Spleen (tissue), 7 donors: ENCODE measurements at regions not wholly inside any gene's neighbourhood (a gene's known extent, or its start where the extent isn't known, plus 50 kb on each side); places are given as distances from the start of the nearest gene placed in this dataset.

ENCODE experiments used
- CTCF ChIP-seq, 11 experiments: fragments of 200-600 bp in 7 of 11; fragments of 450-650 bp in 4 of 11; sonication (generic) in 4 of 11; IDR thresholded peaks in 8 of 11; conservative IDR thresholded peaks in 3 of 11; 1 replicate in 7 of 11; 2 replicates in 4 of 11; pipeline versions ENCODE4 v1.4.0 to v1.8.0; 2016 to 2021; ENCODE audit warnings: antibody characterized with exemption in 11 of 11, inconsistent platforms in 4 of 11, mild to moderate bottlenecking in 1 of 11
- POLR2AphosphoS5 ChIP-seq, 3 donors: sonication (generic); formaldehyde crosslinking; IDR thresholded peaks; one replicate each; pipeline ENCODE4 v1.5.1; 2017; ENCODE audit warnings: antibody characterized with exemption in 3 of 3
- donor health status: DM: no; HTN: no; CAD: no; lungs with moderate emphysema.
- donor health status: DM: no; HTN: no; CAD: no.
- donor health status: DM: no; HTN: no; CAD: no.

- TF ChIP-seq CTCF (IDR thresholded peaks at IDR 0.05 in 8 of 11, conservative IDR thresholded peaks at IDR 0.05 in 3 of 11): no peak
- TF ChIP-seq POLR2AphosphoS5 (IDR thresholded peaks at IDR 0.05): no peak
Measured at GRCh38 chr6:77324866-77325265, 138.4 kb downstream of the HTR1B start.
